GM19467 (cell line): ENCODE measurements at regions not wholly inside any gene's neighbourhood (a gene's known extent, or its start where the extent isn't known, plus 50 kb on each side); places are given as distances from the start of the nearest gene placed in this dataset.

Experiments used
- ATAC-seq: cut with Tn5 transposase; IDR thresholded peaks from one replicate; pipeline ENCODE4 v1.9.1; 2021; ENCODE audit warnings: mild to moderate bottlenecking, moderate library complexity; ENCODE audit not compliant: unreplicated experiment

DNA sequence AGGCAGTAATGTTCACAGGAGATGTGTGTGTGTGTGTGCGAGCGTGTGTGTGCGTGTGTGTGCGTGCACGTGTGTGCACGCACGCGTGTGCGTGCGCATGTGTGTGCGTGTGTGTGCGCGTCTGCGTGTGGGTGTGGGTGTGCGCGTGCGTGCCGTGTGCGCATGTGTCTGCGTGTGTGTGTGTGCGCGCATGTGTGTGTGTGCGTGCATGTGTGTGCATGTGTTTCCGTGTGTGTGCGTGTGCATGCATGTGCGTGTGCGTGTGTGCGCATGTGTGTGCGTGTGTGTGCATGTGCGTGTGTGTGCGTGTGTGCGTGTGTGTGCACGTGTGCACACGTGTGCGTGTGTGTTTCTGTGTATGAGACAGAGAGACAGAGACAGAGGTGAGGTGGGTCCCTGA, 136.0 kb upstream of the CST7 start:
- ATAC-seq = no peak

DNA sequence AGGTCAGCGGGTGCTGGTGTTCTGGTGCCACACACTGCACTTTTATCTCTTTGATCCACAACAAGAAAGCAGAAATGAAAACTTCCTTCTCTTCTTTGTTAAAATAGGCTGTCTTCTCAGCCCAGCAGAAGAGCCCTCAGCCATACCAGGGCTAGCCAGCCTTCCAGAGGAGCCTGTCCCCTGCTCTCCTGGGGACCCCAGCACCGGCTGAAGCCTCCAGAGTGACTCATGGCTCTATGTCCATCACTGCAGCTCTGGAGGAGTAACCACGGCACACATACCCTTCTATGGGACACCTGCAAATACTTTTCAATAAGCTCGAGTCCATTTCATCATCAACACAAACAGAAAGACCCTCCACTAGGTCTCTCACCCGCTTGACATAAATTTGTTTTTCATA, 135.6 kb upstream of the CST7 start:
- no peak for ATAC-seq

DNA sequence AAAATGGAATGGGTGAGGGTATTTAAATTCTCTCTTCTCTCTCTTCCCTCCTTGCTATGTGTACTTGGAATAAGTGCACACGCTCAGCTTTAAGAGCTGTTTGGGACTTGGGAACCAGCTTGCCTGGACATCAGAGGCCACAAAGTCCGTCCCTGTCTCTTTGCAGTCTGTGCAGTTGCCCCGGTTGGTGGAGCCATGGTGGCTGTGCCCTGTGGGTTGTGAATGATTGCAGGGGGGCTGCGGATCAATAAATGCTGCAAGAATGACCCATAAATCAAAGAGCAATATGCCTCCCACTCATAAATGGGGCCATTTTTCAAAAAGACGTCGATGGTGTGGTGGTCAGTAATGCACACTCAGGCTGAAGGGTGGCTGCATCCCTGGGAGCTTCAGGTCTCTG, 135.1 kb upstream of the CST7 start:
- ATAC-seq = no peak

DNA sequence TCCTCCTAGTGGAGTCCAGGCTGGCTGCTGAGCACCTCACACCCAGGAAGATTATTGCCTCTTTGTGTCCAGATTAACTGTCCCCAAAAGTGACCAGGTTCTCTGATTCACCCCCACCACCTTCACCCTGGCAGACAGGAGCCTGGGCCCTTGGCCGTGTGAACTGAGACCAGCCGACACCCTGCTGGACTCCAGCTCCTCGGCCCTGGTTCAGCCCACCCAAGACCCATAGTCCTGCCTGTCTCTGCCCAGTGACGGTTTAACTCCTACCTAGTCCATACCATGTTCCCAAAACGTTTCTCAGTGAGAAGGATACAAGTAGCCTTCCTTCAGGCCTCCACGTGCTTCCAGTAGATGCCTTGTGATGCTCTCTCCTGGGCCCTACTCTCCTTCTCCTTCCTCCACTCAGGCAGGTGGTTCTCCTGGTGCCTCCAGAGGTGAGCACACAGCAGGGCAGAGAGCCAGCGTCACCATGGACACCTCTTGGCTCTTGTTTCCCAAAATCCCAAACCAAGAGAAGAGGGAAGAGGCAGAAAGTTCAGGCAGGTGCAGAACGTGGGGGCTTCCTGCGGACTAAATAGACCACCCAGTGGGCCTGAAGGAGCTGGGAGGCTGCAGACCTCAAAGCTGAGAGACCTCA, 134.4 kb upstream of the CST7 start:
- ATAC-seq = no peak

DNA sequence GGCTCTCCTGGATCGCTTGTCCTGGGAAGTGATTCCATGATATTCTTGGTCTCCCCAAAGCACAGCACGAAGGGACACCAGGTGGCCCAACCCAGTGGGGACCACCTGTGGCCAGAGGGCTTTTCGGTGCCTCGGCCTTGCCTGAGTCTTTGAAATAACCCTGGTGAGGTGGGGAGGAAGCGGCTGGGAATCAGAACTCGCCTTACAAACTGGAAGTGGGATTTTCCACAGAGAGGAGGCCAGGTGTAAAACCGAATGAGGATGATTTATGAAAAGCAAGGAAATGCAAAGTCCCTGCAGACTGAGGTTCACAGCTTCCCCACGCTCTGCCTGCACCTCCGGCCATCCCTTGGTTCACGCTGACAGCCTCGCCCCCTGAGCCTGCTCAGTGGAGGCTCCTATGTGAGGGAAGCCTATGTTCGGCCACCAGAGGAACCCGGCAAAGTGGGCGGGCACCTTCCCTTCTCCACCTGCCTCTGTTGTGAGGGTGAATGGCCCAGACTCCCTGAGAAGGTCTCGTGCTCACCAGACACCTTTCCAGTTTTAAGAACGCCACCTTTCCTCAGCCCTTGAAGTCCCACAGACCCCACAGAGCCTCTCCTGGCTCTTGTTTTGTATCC, 133.8 kb upstream of the CST7 start:
- ATAC-seq = no peak

DNA sequence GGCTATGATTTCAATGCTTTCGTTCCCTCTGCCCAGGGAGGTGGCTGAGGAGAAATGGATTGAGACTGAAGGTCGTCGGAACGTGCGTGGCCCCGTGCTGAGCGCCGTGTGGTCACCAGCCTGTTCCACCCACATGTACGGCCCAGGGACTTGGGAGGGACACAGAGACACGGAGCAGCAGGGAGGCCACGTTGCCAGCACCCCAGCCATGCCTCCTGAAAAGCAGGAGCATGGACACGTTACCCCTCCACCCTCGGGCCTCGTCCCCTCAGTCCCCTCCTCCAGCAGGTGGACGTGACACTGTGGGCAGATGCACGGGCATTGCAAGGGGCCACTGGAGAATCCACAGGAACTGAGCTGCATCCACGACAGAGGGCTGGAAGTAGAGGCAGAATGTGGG, 133.1 kb upstream of the CST7 start:
- ATAC-seq = no peak

DNA sequence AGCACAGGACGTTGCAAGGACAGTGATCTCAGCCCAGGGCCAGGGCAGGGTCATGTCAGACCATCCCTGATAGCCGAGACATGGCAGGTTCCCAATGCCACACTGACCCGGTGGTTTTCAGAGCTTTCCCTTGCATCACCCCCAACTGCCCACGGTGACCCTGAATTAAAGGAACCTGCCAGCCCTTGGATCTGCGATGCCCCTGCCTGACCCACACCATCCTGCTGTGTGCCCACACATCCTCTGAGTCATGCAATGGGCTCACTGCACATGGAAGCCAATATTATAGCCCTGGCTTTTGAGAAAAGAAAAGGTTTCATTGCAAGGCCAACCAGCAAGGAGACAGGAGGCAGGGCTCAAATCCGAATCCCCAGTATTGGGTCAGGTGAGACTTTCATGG, 132.6 kb upstream of the CST7 start:
- ATAC-seq = no peak

DNA sequence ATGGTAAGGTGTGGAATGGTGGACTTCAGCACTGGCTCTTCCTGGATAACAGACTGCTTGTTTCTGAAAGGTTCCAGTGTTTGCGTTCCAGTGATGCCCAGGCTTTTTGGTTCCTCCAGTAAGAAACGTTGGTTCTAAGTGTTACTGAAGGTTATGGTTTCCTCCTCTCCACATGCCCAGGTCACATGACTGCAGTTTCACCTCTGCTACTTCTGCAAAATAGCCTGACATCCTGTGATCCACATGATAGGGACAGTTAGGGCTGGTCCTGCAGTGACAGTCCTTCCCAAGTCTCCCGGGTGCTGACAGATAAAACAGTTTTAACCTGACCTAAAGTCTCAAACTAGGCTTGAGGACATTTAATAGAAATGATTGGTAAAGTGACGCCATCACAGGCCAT, 132.2 kb upstream of the CST7 start:
- ATAC-seq = no peak

DNA sequence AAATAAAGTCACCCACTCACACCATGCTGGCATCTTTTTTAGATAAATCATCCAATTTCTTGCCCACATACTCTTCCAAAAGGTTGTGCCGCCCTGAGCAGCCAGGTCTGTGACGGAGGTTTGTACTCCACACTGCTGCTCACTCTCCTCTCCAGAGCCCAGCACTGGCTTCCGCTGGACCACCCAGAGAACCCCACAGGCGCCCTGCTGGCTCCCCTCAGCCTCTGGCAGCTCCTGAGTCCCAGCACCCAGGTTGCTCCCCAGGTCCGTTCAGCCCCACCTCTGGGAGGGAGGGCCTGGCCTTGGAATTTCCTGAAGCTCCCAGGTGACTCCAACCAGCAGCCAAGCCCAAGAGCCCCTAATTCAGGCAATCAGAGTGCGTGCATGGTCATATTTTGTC, 131.7 kb upstream of the CST7 start:
- ATAC-seq = no peak

DNA sequence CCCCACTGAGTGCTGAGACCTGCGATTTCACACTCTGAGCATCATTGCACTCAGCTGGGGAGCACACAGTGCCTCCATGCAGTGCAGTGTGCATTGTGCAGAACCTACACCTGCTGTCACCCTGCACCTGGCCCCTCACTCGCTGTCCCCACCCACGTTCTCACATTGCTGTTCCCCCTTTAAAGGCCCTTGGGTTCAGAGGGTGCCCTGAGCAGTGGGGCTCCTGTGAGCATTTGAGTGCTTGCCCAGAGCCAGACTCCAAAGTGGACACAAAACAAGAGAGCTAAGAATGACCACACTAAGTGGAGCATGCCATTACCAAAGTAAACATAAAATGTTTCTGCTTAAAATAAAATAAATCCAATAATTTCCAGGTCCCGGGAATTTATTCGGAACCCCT, 131.0 kb upstream of the CST7 start:
- ATAC-seq = no peak

DNA sequence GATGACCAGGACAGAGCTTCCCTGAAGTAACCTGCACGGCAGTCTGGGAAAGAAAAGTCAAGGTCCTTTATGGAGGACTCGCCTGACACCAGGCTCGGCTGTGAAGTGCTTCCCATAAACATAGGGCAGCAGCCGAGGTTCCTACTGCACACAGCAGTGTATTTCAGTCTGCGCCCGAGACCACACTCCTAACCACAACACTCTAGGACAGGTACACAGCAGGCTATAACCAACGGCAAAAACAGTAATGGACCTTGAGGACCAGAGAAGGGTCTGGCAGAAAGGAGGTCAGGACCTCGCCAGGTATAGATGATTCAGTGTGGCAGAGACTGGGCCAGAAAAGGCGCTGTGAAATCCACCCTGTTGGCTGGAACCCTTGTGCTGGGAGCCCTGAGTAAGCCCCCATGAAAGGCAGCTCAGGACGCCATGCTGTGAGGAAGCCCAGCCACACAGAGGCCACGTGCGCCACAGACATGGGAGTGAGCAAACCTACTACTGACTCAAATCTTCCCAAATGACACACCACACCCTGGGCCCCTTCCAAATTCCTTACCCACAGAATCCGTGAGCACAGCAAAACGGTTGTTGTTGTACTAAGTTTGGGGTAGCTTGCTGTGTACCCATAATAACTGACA, 129.6 kb upstream of the CST7 start:
- ATAC-seq = no peak

DNA sequence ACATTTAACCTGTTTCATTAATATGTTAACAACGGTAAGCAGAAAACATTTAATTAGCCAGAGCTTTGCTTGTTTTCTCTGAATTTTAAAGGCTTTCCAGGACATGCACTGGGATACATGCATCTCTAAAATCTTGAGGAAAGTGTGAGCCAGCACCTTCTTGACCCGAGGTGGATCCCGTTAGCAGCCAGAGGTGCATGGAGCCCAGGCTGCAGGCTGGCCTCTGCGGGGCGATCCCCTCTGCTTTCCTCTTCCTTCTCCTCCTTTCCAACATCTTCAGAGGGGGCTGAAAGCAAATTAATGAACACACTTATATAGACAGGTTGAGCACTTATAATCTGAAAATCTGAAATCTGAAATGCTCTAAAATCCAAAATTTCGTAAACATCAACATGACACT, 128.7 kb upstream of the CST7 start:
- ATAC-seq = no peak

DNA sequence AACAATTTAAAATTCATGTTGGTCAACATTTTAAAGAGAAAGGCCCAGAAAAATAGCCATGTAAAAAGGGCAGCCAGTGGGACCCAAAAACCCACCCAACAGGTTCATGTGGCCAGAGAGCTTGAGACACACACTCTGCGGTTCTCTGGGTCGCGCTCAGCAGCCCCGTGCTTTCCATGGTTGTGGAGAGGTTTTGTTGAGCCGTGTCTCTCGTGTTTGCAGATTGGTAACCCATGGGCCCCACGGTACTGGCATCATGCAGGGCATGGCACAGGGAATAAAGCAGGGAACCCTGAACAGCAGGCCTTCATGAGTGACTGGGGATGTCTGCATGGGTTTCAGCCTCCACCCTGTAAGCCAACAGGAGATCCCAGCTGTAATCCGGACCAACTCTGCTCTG, 127.7 kb upstream of the CST7 start:
- ATAC-seq = no peak

DNA sequence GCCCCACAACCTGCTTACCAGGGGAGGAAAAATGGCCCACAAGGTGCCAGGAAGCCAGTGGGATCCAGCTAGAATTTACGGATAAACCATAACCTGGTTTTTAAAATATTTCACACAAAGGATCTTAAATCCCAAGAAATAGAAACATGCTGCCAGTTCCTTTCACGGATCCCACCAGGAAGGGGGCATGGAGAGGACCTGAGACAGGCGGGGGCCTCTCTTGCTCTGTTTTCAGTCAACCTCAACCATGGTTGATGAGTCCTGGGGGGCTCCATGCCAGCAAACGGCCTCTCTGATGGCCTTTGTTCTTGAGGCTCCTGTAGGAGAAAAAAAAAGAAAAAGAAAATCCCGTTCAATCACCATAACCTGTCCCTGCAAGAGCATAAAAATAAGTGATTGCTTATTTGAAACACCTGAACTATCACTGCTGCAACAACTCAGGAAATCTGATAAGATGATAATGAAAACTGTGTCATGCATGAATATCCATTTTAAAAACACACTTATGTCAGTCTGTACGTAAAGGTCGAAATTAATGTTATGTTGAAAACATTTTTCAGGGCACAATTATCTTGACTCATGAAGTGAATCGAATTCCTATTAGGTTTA, 125.8 kb upstream of the CST7 start:
- ATAC-seq = no peak

DNA sequence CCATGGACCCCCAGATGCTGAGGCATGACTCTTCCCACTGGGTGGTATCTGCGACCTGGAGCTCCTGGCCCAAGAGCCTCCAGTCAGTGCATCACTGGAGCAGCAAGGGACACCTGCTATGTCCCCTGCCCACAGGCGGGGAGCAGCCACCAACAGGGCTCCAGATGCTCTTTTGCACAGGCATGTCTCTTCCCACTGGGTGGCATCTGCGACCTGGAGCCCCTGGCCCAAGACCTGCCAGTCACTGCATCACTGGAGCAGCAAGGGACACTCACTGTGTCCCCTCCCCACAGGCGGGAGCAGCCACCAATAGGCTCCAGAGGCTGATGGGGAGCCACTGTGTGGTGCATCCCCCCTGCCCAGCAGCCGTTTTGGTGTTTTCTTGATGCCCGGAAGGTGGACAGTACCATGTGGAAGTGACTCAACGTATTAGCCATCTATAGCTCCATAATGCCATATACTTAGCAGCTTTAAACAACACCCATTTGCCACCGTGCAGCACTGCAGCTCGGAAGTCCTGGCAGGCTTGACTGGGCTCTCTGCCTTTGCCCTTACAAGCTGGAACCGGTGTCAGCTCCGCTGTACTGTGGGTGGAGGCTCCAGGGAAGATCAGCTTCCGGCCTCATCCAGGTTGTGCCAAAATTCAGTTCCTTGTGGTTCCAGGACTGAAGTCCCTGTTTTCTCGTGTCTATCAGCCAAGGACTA, 124.9 kb upstream of the CST7 start:
- no peak for ATAC-seq

DNA sequence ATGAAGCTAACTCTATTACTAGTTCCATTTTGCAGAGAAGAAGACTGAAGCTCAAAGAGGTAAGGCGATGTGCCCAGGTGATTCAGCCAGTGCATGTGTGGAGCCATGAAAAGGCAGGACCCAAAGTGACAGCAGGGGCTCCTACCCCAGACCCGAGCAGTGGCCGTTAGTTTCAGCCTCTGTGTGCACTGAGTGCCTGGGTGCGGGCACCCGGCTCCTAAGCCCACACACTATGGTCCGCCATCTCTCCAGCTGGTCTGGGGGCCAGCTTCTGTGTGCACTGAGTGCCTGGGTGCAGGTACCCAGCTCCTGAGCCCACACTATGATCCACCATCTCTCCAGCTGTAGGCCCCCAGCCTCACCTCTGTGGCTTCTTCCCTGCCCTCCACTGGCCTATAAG, 123.5 kb upstream of the CST7 start:
- ATAC-seq = no peak

DNA sequence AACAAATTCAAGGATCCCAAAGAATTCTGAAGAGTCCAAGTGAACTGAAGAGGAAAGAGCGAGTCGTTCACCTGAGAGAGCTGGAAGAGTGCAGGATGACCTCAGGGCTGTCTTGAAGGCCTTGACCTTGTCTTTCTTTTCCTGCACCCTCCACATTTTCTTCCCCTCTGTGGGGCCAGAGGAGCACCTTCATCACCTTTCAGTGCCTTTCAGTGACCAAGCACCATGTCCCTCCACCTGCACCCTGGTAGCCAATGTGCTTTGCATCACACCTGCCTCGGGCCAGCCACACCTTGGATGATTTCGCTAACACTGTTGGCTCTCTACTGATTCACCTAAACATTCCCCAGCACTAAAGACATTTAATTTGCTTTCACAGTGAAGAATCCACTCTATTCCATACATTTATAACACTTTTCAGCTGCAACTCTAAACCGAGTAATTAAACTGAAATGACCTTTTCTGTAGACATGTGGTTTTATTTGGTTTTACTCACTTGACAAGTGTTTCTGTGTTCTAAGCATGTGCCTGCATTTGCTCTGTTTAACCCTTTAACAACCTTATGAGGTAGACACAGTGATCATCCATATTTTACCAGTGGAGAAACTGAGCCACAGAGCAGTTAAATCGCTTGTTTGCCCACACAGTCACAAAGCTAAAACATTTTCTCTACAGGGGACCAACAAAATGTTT, 121.3 kb upstream of the CST7 start:
- no peak for ATAC-seq

DNA sequence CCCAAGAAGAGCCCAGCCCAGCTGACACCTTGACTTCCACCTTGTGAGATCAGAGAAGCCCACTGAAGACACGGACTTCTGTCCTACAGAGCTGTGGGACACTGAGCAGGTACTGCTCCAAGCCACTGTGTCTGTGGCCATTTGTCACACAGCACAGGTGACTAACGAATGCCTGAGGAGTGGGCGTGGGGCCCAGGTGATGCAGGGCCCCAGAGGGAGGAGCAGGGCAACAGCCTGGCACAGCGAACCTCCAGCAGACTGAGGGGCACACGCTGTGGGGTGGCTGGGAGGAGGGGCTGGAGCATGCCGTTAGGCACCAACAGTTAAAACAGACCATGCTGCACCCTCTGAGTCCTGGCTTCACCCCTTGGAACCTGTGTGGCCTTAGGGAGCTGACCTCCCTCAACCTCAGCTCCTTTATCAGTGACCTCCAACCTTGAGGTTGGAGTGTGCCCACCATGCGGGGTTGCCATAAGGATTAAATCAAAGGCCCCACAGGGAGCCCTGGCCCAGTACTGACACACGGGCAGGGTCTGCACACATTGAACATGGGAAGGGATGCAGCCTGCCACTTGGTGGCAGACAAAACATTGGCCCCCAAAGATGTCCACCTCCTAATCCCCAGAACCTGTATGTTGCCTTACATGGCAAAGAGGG, 119.9 kb upstream of the CST7 start:
- ATAC-seq = no peak

DNA sequence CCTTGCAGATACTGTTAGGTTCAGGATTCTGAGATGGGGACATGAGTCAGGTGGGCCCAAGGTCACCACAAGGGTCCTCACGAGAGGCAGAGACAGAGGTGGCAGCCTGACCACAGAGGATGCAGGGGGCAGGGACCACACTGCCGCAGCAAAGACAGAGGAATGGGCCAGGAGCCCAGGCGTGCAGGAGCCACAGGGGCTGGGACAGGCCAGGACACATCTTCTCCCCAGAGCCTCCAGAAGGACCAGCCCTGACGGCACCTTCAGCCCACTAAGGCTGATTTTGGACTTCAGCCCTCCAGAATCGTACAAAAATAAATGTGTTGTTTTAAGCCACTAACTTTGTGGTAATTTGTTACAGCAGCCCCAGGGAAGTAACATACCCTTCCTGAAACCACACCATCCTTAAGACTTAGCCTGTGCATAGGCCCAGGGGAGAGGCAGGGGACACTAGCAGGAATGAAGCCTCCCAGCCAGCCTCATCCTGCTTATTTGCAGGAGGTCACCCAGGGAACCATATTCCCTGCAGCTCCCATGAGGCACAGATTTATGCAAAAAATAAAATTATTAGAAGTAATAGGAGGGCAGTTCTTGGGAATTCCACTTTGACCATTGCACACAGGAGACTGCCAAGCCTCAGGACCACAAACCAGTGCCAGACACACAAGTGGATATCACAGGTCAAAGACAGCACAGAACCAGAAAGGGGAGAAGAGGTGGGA, 119.3 kb upstream of the CST7 start:
- no peak for ATAC-seq

DNA sequence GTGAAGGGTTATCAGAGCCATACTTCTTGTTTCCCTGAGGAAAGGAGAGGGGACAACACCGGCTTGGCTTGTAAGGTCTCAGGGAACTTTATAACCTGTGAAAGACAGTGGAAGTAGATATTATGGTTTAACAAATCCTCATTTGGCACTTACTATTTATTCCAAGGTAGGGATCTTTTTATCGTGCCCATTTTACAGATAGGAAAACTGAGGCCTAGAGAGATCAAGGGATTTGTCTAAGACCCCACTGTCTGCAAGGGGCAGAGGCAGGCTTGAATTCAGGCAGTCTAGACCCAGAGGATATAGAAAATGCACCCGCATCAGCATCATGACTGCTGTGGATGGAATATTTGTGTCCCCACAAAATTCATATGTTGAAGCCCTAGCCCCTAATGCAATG, 118.4 kb upstream of the CST7 start:
- ATAC-seq = no peak
